Activated CD4-positive, alpha-beta T cell treated with anti-CD3 and anti-CD28 coated beads, Interleukin-2, amount 10 ng/mL, durations not matched to agents 7 days and 5 days (primary cell): ENCODE measurements at regions not wholly inside any gene's neighbourhood (a gene's known extent, or its start where the extent isn't known, plus 50 kb on each side); places are given as distances from the start of the nearest gene placed in this dataset.

Experiments used
- CTCF ChIA-PET: fragments of 350-600 bp; sonication (Branson Sonifier 250); formaldehyde crosslinking; loops from one replicate; lab custom pipeline; 2021; ENCODE audit warnings: antibody characterized with exemption; lab: Charles Lee
- POLR2A ChIA-PET: fragments of 350-600 bp; sonication (Branson Sonifier 250); formaldehyde crosslinking; loops from one replicate; lab custom pipeline; 2021; ENCODE audit warnings: antibody characterized with exemption; lab: Charles Lee
- DNase-seq: peaks from one replicate; pipeline ENCODE4 v3.0.0-alpha.2; 2020
- H3K27ac Mint-ChIP-seq: one replicate; pipeline ENCODE4 v1.8.0; 2021; ENCODE audit warnings: mild to moderate bottlenecking, moderate library complexity, mixed read lengths
- H3K27me3 Mint-ChIP-seq: one replicate; pipeline ENCODE4 v1.8.0; 2021; ENCODE audit warnings: mixed read lengths
- H3K36me3 Mint-ChIP-seq: one replicate; pipeline ENCODE4 v1.8.0; 2021; ENCODE audit warnings: low read depth, mixed read lengths
- H3K4me1 Mint-ChIP-seq: one replicate; pipeline ENCODE4 v1.8.0; 2021; ENCODE audit warnings: mixed read lengths
- H3K4me3 Mint-ChIP-seq: one replicate; pipeline ENCODE4 v1.8.0; 2021; ENCODE audit warnings: mild to moderate bottlenecking, moderate library complexity, mixed read lengths
- H3K9me3 Mint-ChIP-seq: one replicate; pipeline ENCODE4 v1.8.0; 2021; ENCODE audit warnings: mixed read lengths

DNA sequence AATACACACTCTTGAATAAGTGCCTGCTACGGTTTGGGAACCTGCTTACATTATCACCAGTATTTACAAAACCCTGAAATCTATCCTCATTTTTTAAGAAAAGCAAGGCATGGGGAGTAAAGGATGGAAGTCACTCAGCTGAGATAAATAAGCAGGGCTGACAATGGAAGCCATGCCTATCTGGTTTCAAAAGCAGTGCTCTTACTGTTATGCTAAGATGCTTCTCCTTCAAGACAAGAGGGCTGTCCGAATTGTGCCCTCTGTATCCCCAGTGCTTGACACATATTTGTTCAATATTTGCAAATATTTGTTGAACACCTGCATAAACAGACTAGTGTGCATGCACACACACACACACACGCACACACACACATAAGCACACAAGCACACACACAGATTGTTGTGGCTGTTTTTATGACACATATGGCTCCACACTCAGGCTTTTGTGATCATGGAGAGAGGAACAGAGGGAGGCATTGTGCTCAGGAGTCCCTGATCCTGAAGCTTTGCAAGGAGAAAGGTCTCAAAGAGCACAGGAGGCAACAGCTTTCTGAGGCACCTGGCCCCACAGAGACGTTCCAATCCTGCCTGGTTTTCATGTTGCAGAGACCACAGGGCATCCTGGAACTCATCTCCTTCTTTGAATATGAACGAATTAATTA is 401.6 kb upstream of the CDH11 start:
- H3K27ac Mint-ChIP-seq, result no peak overlapping the region
- no peaks in the 10 kb centered on the region for H3K27me3 Mint-ChIP-seq
- POLR2A ChIA-PET, result no interaction called here
- CTCF ChIA-PET, result no interaction called here
- no peak for DNase-seq
- no peaks in the 10 kb centered on the region for H3K36me3 Mint-ChIP-seq
- no peaks in the 10 kb centered on the region for H3K4me1 Mint-ChIP-seq
- H3K9me3 Mint-ChIP-seq, result no peaks in the 10 kb centered on the region
- no peak overlapping the region for H3K4me3 Mint-ChIP-seq

DNA sequence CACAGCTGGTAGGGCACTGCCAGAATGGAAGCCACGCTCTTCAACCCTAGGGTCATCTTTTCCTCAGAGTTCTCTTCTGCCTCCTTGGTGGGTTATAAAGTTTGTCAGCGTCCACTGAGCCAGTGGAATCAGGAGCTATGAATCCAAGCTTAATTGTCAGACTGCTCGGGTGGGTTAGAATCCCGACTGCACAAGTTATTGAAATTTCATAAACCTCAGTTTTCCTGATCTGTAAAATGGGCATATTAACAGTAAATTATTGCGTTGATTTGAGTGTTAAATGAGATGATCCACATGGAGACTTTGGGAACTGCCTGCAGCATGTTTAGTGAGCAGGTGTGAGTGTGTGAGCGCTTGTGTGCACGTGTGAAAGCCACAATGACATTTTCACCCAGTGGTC is 400.5 kb upstream of the CDH11 start:
- H3K9me3 Mint-ChIP-seq, result no peaks in the 10 kb centered on the region
- ChIA-PET CTCF (no interaction called here), POLR2A (no interaction called here)
- no peak for DNase-seq
- no peaks in the 10 kb centered on the region for H3K36me3 Mint-ChIP-seq
- no peak overlapping the region for H3K4me3 Mint-ChIP-seq
- H3K4me1 Mint-ChIP-seq, result no peaks in the 10 kb centered on the region
- H3K27me3 Mint-ChIP-seq, result no peaks in the 10 kb centered on the region
- no peak overlapping the region for H3K27ac Mint-ChIP-seq

DNA sequence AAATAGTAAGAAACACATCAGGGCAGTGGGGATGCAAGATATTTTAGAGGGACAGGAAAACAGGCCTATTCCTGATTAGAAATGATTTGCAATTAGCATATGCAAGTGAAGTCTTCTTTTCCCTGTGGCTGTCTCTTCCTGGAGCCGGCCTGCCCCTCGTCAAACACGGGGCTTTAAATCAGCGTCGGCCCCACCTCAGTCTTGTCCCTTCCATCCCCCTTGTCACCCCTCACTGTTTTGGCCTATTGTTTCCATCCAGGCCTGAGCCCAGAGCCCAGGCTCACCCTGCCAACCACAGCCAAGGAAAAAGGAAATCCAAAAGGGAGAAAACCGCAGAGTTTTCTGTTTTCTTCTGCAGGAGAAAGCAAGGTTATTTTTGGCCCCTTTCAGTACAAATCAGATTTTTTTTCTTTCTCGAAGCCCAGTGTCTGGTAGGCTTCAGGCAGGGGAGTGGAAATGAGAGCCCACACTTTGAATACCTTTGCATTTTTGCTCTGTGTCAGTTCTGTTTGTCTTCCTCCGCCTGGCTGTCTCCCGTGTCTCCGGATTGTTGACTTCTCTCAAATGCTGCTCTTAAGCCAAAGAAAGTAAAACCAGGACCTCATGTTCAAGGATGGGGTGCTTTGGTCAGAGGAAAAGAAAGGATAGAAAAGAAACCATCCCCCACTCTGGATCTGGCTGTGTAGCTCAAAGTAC is 399.9 kb upstream of the CDH11 start:
- ChIA-PET CTCF (no interaction called here), POLR2A (no interaction called here)
- no peaks in the 10 kb centered on the region for H3K36me3 Mint-ChIP-seq
- H3K27me3 Mint-ChIP-seq, result no peaks in the 10 kb centered on the region
- no peak overlapping the region for H3K4me3 Mint-ChIP-seq
- no peak overlapping the region for H3K27ac Mint-ChIP-seq
- no peaks in the 10 kb centered on the region for H3K4me1 Mint-ChIP-seq
- DNase-seq, result no peak
- H3K9me3 Mint-ChIP-seq, result no peaks in the 10 kb centered on the region

DNA sequence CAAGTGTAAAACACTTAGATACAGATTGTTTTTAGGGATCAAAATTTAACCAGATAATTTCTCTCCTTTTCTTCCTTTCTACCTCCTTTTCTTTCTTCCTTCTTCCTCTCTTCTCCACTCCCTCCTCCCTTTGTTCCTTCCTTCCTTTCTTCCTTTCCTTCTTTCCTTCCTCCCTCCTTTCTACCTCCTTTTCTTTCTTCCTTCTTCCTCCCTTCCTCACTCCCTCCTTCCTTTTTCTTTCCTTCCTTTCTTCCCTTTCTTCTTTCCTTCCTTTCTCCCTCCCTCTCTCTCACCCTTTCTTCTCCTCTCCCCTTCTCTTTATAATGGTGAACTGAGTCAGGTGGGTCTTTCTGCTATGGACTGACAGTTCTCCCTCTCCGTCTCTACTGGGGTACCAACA is 397.5 kb upstream of the CDH11 start:
- ChIA-PET POLR2A (no interaction called here), CTCF (no interaction called here)
- peaks cover 2% of the 10 kb centered on the region for H3K9me3 Mint-ChIP-seq
- no peak for DNase-seq
- no peak overlapping the region for H3K27ac Mint-ChIP-seq
- H3K36me3 Mint-ChIP-seq, result no peaks in the 10 kb centered on the region
- no peak overlapping the region for H3K4me3 Mint-ChIP-seq
- no peaks in the 10 kb centered on the region for H3K4me1 Mint-ChIP-seq
- no peaks in the 10 kb centered on the region for H3K27me3 Mint-ChIP-seq

DNA sequence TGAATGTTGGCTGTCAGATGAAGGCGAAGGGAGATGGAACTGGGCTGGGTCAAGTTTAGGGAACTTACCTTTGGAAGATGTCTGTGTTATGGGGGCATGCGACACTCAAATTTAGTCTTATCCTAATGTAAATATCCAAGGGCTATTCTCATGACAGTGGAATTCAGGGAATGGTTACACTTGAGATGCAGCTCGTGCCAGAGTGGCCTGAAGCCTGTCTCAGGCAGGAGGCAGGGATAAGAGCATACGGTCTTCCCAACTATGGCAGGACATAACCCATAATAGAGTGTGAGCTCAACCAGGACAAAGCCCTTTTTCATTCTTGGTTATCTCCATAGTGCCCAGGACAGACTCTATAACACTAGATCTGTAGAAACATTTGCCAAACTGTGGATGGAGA is 393.3 kb upstream of the CDH11 start:
- ChIA-PET POLR2A (no interaction called here), CTCF (no interaction called here)
- H3K9me3 Mint-ChIP-seq, result peaks cover 2% of the 10 kb centered on the region
- H3K4me3 Mint-ChIP-seq, result no peak overlapping the region
- no peaks in the 10 kb centered on the region for H3K36me3 Mint-ChIP-seq
- DNase-seq, result no peak
- H3K27me3 Mint-ChIP-seq, result no peaks in the 10 kb centered on the region
- H3K4me1 Mint-ChIP-seq, result no peaks in the 10 kb centered on the region
- no peak overlapping the region for H3K27ac Mint-ChIP-seq

DNA sequence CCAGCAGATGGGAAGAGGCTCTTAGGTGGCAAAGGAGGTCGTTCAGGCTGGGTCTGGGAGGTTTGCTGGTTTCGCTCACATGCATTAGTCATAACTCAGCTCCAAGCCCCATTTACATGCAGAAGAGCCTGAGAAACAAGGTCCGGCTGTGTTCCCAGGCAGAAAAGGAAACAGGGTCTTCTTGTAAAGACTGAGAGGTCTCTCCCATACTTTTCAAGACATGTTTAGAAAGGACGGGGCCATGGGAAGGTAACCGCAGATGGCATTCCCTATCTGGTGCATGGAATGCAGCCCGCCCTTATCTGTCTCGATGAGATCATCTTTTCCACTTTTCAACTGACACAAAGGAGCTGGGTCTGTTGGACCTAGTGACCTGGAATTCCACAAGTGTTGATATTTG is 389.0 kb upstream of the CDH11 start:
- H3K27ac Mint-ChIP-seq, result no peak overlapping the region
- POLR2A ChIA-PET, result no interaction called here

DNA sequence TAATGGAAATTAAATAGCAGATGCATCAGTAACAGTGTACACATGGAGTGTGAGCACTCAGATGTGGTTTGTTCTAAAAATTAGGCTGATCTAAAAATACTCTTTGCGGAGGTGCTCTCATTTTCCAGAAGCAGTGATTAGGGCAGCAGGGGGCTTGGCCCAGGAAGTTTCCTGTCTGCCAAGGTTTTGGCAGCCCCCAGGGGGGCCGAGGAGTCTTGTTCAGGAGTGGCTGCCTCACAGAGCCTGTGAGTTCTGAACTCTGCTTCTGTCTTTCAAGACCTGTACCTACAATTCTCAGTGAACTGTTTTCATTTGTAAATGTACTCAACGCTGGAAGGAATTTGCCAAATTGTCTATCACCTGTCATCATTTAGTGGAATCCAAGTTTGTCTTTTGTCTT is 388.4 kb upstream of the CDH11 start:
- ChIA-PET POLR2A (no interaction called here), CTCF (no interaction called here)
- Mint-ChIP-seq H3K27ac (no peak overlapping the region), H3K4me3 (no peak overlapping the region), H3K4me1 (no peaks in the 10 kb centered on the region), H3K27me3 (no peaks in the 10 kb centered on the region), H3K36me3 (no peaks in the 10 kb centered on the region), H3K9me3 (peaks cover 5% of the 10 kb centered on the region)
- no peak for DNase-seq

More for the DNA sequence above, 389.0 kb upstream of the CDH11 start:
- CTCF ChIA-PET, result no interaction called here
- Mint-ChIP-seq H3K9me3 (peaks cover 7% of the 10 kb centered on the region), H3K27me3 (no peaks in the 10 kb centered on the region), H3K4me1 (no peaks in the 10 kb centered on the region), H3K36me3 (no peaks in the 10 kb centered on the region), H3K4me3 (no peak overlapping the region)
- DNase-seq, result no peak

DNA sequence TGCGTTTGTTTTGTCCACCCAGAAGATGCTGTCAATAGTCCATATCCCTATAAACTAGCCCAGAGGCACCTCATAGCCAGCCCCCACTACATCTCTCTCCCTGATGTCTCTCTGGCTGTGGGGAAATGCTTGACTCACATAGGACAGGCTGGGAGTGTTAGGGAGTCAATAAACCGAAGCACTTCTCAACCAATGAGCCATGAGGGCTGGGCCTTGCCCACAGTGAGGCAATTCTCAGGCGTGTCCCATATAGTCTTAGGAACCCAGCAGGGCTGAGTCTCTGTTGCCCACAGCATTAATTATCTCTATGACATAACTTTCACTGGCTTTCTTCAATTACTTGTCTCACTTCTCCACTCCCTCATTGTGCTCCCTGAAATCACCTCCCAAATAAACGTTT is 387.3 kb upstream of the CDH11 start:
- no peaks in the 10 kb centered on the region for H3K36me3 Mint-ChIP-seq
- ChIA-PET CTCF (no interaction called here), POLR2A (no interaction called here)
- no peaks in the 10 kb centered on the region for H3K4me1 Mint-ChIP-seq
- no peak for DNase-seq
- H3K9me3 Mint-ChIP-seq, result peaks cover 5% of the 10 kb centered on the region
- H3K27me3 Mint-ChIP-seq, result no peaks in the 10 kb centered on the region
- no peak overlapping the region for H3K4me3 Mint-ChIP-seq
- H3K27ac Mint-ChIP-seq, result no peak overlapping the region

DNA sequence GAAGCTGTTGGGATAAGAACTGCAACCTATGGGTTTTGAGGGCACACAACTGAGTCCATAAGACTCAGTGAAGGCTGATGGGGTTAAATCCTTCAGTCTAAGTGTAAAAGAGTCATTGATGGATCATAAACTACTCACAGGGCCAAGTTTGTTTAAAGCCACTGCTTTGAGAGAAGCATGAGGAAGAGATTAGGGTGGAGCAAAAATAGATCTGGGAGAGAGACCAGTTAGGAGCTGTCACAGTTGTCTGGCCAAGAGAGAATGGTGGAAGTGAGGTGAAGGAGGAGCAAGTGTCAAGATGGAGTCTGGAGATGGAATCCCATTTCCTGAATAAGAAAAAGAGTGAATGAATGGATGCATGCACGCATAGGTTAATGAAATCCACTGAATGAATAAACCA is 379.1 kb upstream of the CDH11 start:
- H3K27me3 Mint-ChIP-seq, result no peaks in the 10 kb centered on the region
- H3K36me3 Mint-ChIP-seq, result no peaks in the 10 kb centered on the region
- no peak overlapping the region for H3K4me3 Mint-ChIP-seq
- H3K9me3 Mint-ChIP-seq, result no peaks in the 10 kb centered on the region
- DNase-seq, result no peak
- no peaks in the 10 kb centered on the region for H3K4me1 Mint-ChIP-seq
- no peak overlapping the region for H3K27ac Mint-ChIP-seq
- ChIA-PET POLR2A (no interaction called here), CTCF (no interaction called here)

DNA sequence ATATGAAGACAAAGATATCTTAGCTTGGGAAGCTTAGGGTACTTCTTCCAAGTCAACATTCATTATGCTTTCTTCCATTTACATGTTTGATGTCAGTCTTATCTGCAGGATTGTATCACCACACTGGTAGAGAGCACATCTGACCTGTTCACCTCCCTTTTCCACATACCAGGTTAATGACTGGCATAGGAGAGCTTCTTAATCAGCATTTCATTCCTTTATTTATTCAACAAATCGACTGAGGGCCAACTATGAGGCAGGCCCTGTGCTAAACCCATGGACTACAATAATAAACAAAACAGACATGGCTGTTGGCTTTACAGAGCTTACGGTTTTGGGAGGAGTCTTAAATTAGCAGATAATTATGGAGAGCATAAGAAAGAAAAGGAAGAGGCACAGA is 378.1 kb upstream of the CDH11 start:
- no peak for DNase-seq
- Mint-ChIP-seq H3K4me3 (no peak overlapping the region), H3K9me3 (no peaks in the 10 kb centered on the region), H3K27me3 (no peaks in the 10 kb centered on the region), H3K36me3 (no peaks in the 10 kb centered on the region), H3K27ac (no peak overlapping the region), H3K4me1 (no peaks in the 10 kb centered on the region)
- ChIA-PET CTCF (no interaction called here), POLR2A (no interaction called here)

DNA sequence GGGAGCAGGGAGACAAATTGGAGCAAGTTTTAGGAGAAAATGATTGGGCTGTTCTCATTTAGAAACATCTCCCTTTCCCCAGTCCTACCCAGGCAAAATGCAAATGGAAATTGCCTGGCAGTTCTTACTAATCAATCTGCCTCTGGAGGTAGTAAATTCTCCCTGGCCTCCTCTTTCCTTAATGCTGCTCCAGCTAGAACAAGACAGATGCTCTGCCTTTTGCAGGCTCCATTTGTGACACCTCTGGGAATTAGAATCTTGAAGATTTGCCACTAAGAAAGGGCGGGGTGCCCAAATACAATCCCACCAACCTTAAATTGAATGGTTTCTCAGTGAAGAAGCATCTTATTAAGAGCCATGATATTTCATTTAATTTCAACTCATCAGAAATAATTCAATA is 377.7 kb upstream of the CDH11 start:
- CTCF ChIA-PET, result no interaction called here
- Mint-ChIP-seq H3K9me3 (no peaks in the 10 kb centered on the region), H3K4me1 (no peaks in the 10 kb centered on the region), H3K4me3 (no peak overlapping the region), H3K27me3 (no peaks in the 10 kb centered on the region), H3K36me3 (no peaks in the 10 kb centered on the region), H3K27ac (no peak overlapping the region)
- DNase-seq, result no peak
- POLR2A ChIA-PET, result no interaction called here

DNA sequence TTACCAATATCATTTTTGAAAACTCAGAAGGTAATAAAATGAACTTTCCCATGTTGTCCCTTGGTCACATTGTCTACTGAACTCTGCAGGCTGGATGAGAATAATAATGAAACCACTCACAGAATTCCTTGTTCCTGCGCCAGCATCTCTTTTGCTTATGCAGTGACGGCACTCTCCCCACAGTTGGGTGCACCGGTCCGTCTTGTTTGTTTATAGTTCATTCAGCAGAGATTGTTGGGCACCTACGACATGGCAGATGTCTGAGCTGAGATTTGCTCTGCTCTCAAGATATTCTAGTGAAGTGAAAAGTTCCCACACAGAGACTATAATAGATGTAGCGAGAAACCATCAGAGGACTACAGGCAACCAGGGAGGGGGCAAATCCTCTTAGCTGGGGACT is 375.7 kb upstream of the CDH11 start:
- no peak overlapping the region for H3K27ac Mint-ChIP-seq
- DNase-seq, result no peak
- H3K4me1 Mint-ChIP-seq, result no peaks in the 10 kb centered on the region
- no peaks in the 10 kb centered on the region for H3K36me3 Mint-ChIP-seq
- no peaks in the 10 kb centered on the region for H3K27me3 Mint-ChIP-seq
- no peak overlapping the region for H3K4me3 Mint-ChIP-seq
- CTCF ChIA-PET, result no interaction called here
- peaks cover 2% of the 10 kb centered on the region for H3K9me3 Mint-ChIP-seq
- POLR2A ChIA-PET, result no interaction called here

DNA sequence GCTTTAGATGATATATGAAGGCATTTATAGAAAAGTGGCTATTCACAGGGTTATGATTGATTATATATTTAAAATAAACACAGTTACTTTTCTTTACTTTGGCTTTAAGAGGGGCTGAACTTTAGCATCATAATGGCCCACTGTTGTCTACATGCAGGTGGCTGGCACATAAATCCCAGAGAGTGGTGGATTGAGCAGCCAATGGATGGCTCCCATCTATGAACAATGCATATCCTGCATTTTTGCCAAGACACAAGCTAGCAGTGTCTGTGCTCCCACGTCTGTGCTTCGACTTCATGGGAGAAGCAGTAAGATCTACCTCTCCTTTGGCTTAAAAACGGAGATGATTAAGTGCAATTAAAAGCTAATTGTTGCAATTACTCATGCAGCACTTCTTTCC is 373.2 kb upstream of the CDH11 start:
- ChIA-PET POLR2A (no interaction called here), CTCF (no interaction called here)
- Mint-ChIP-seq H3K9me3 (peaks cover 2% of the 10 kb centered on the region), H3K4me1 (no peaks in the 10 kb centered on the region), H3K4me3 (no peak overlapping the region), H3K36me3 (no peaks in the 10 kb centered on the region), H3K27ac (no peak overlapping the region), H3K27me3 (no peaks in the 10 kb centered on the region)
- no peak for DNase-seq

DNA sequence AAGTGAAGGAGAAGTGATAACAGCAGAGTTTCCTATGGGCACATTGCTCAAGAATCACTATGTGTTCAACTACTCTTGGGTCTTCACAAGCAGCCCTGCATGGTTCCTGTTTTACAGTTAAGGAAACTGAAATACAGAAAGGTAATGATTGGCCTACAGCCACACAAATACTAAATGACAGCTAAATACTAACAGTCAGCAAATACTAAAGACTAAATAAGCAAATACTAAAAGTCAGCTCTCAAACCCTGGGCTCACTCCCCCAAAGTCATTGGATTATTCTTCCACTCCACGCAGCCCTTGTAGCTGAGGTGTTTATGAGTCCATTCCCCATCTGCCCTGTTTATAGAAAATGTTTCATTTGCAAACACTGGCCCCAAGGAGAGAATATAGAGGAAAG is 372.7 kb upstream of the CDH11 start:
- Mint-ChIP-seq H3K4me1 (no peaks in the 10 kb centered on the region), H3K36me3 (no peaks in the 10 kb centered on the region), H3K27ac (no peak overlapping the region), H3K27me3 (no peaks in the 10 kb centered on the region), H3K9me3 (peaks cover 2% of the 10 kb centered on the region), H3K4me3 (no peak overlapping the region)
- POLR2A ChIA-PET, result no interaction called here
- DNase-seq, result no peak
- CTCF ChIA-PET, result no interaction called here
